Natural killer cell (primary cell): ENCODE measurements at regions not wholly inside any gene's neighbourhood (a gene's known extent, or its start where the extent isn't known, plus 50 kb on each side); places are given as distances from the start of the nearest gene placed in this dataset.
A peak's percentile ranks its signal among the peaks of the same experiment; 100 is the strongest.

Experiments used
- ATAC-seq, 3 donors: fragments of 150-1000 bp in 2 of 3; fragments of 200-7000 bp in 1 of 3; cut with Tn5 transposase; 1 replicate in 1 of 3; 2 replicates in 2 of 3; pipeline ENCODE4 v1.10.0; 2021; ENCODE audit warnings: mild to moderate bottlenecking in 2 of 3, moderate library complexity in 2 of 3
- DNase-seq, 2 donors: peaks; one replicate each; pipeline versions ENCODE4 v3.0.0 to v3.0.0-alpha.2; 2013 to 2021; ENCODE audit warnings: mixed read lengths in 1 of 2
- H3K27ac ChIP-seq: one replicate; pipeline ENCODE4 v1.5.1; 2013; ENCODE audit warnings: mild to moderate bottlenecking, low read length
- H3K27me3 ChIP-seq: one replicate; pipeline ENCODE4 v1.6.1; 2013; ENCODE audit warnings: low read length; ENCODE audit not compliant: control insufficient read depth, insufficient read depth
- H3K36me3 ChIP-seq: one replicate; pipeline ENCODE4 v1.6.1; 2013; ENCODE audit warnings: low read length; ENCODE audit not compliant: control insufficient read depth, insufficient read depth
- H3K4me1 ChIP-seq: one replicate; pipeline ENCODE4 v1.6.1; 2013; ENCODE audit warnings: low read length; ENCODE audit not compliant: control insufficient read depth, insufficient read depth
- H3K4me3 ChIP-seq: one replicate; pipeline ENCODE4 v1.5.1; 2013; ENCODE audit warnings: low read length
- H3K9me3 ChIP-seq: one replicate; pipeline ENCODE4 v1.6.1; 2013; ENCODE audit warnings: low read length; ENCODE audit not compliant: control insufficient read depth, insufficient read depth
- H3K27ac Mint-ChIP-seq, 2 donors: one replicate each; pipeline ENCODE4 v1.8.0; 2022; ENCODE audit warnings: mild to moderate bottlenecking in 2 of 2, mixed read lengths in 2 of 2, moderate library complexity in 1 of 2
- H3K27me3 Mint-ChIP-seq, 2 donors: one replicate each; pipeline ENCODE4 v1.8.0; 2022; ENCODE audit warnings: low read depth in 2 of 2, mixed read lengths in 2 of 2
- H3K36me3 Mint-ChIP-seq: one replicate; pipeline ENCODE4 v1.8.0; 2022; ENCODE audit warnings: mixed read lengths
- H3K4me1 Mint-ChIP-seq, 2 donors: one replicate each; pipeline ENCODE4 v1.8.0; 2022; ENCODE audit warnings: mixed read lengths in 2 of 2
- H3K4me3 Mint-ChIP-seq: one replicate; pipeline ENCODE4 v1.8.0; 2022; ENCODE audit warnings: mild to moderate bottlenecking, moderate library complexity, mixed read lengths
- H3K9me3 Mint-ChIP-seq, 2 donors: one replicate each; pipeline ENCODE4 v1.8.0; 2022; ENCODE audit warnings: mixed read lengths in 2 of 2
- WGBS: methylation state at CpG from one replicate; pipeline ENCODE4 v1.1.7; 2013; ENCODE audit warnings: missing lambda C conversion rate; ENCODE audit not compliant: insufficient coverage; 5-methylcytosine and 5-hydroxymethylcytosine counted together
- intact Hi-C: fragments of 100-400 bp; cut with micrococcal nuclease; formaldehyde crosslinking; loops from one replicate; pipeline ENCODE4 v1.14.2; 2022
- TF ChIP-seq, protein P1 (sequence below): fragments of 200-600 bp; IDR thresholded peaks from one replicate; pipeline ENCODE4 v1.8.0; 2022; ENCODE audit warnings: antibody characterized with exemption

DNA sequence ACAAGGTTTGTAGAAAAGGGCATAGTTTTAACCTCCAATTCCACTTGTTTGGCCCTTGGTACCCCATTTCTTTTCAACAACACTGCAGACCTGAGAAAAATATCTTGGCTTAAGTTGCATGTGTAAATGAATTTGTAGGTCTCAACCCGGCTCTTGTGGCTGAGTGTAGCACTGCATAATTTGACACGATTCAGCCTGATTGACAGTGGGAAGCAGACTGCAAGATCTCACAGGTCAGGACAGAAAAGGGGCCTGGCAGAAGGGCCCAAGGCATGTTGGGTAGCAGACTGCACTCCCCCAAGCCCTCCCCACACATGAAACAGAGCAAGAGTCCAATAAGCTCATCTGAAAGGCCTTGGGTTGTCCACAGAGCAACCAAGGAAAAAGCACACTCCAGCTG lies 169.7 kb upstream of the SMARCA2 start:
- Mint-ChIP-seq H3K9me3 (no peaks in the 10 kb centered on the region), H3K4me3 (no peak overlapping the region), H3K36me3 (no peaks in the 10 kb centered on the region), H3K27ac (no peak overlapping the region), H3K4me1 (no peaks in the 10 kb centered on the region), H3K27me3 (peaks cover 6 to 10% of the 10 kb centered on the region in 2 donors)
- Histone ChIP-seq H3K4me1 (no peaks in the 10 kb centered on the region), H3K27ac (no peak overlapping the region), H3K4me3 (no peak overlapping the region), H3K27me3 (no peaks in the 10 kb centered on the region), H3K9me3 (no peaks in the 10 kb centered on the region), H3K36me3 (no peaks in the 10 kb centered on the region)
- TF ChIP-seq, protein P1, sequence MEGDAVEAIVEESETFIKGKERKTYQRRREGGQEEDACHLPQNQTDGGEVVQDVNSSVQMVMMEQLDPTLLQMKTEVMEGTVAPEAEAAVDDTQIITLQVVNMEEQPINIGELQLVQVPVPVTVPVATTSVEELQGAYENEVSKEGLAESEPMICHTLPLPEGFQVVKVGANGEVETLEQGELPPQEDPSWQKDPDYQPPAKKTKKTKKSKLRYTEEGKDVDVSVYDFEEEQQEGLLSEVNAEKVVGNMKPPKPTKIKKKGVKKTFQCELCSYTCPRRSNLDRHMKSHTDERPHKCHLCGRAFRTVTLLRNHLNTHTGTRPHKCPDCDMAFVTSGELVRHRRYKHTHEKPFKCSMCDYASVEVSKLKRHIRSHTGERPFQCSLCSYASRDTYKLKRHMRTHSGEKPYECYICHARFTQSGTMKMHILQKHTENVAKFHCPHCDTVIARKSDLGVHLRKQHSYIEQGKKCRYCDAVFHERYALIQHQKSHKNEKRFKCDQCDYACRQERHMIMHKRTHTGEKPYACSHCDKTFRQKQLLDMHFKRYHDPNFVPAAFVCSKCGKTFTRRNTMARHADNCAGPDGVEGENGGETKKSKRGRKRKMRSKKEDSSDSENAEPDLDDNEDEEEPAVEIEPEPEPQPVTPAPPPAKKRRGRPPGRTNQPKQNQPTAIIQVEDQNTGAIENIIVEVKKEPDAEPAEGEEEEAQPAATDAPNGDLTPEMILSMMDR = no peak
- no peak for ATAC-seq
- WGBS = 63% methylated on average over 2 of the region's 2 CpGs
- no peak for DNase-seq
- intact Hi-C loops = no loop called here

DNA sequence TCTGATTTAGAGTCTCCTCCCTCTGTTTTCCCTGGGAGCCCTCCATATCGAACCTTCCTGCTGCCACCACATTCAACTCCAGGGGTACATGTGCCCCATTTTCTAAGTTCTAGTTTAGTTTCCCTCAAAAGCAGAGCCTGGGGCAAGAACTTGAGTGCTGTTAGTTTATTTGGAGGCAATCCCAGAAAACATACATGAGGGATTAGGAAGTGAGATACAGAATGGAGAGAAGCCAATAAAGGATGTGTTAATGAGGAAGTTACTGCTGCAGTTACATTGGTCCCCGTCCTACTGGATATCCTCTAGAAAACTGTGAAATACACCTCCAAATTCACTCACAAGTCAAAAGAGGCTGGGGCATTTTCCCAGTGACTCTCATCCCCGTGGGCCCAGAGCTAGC lies 159.4 kb upstream of the SMARCA2 start:
- Mint-ChIP-seq H3K36me3 (no peaks in the 10 kb centered on the region), H3K4me1 (no peaks in the 10 kb centered on the region), H3K27me3 (peaks cover 6 to 8% of the 10 kb centered on the region in 2 donors), H3K27ac (no peak overlapping the region), H3K9me3 (no peaks in the 10 kb centered on the region), H3K4me3 (no peak overlapping the region)
- 71% methylated on average over 3 of the region's 3 CpGs for WGBS
- Histone ChIP-seq H3K9me3 (no peaks in the 10 kb centered on the region), H3K36me3 (no peaks in the 10 kb centered on the region), H3K4me3 (no peak overlapping the region), H3K27ac (no peak overlapping the region), H3K4me1 (no peaks in the 10 kb centered on the region), H3K27me3 (peaks cover 3% of the 10 kb centered on the region)
- ATAC-seq (no peak), DNase-seq (no peak)
- intact Hi-C loops = no loop called here
- TF ChIP-seq, protein P1 = no peak

DNA sequence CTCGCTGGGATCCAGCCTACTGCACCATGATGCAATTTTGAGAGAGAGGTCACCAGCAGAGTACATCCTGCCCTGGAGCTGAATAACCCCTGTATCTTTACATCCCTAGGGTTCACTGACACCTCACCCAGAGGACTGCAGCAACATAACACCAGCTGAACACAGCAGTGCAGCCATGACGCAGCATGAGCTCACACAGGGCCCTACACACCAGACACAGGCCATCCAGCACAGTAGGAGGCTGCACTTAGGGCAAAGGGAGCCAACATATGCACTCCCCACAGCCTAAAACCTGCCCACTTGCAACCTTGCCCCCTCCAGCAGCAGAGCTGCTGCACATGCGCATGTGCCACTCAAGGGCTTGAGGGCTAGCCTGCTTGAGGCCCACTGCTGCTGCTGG lies 157.3 kb upstream of the SMARCA2 start:
- no peak overlapping the region for H3K4me3 ChIP-seq
- no peaks in the 10 kb centered on the region for H3K36me3 Mint-ChIP-seq
- H3K27me3 Mint-ChIP-seq = peaks cover 4 to 14% of the 10 kb centered on the region in 2 donors
- no peaks in the 10 kb centered on the region for H3K36me3 ChIP-seq
- no peak overlapping the region for H3K4me3 Mint-ChIP-seq
- intact Hi-C loops = no loop called here
- peaks cover 3% of the 10 kb centered on the region for H3K27me3 ChIP-seq
- H3K9me3 ChIP-seq = no peaks in the 10 kb centered on the region
- DNase-seq = no peak
- H3K4me1 Mint-ChIP-seq = no peaks in the 10 kb centered on the region
- H3K4me1 ChIP-seq = no peaks in the 10 kb centered on the region
- TF ChIP-seq, protein P1 = no peak
- no peak for ATAC-seq
- no peaks in the 10 kb centered on the region for H3K9me3 Mint-ChIP-seq
- no peak overlapping the region for H3K27ac ChIP-seq
- 86% methylated on average over 3 of the region's 3 CpGs for WGBS
- no peak overlapping the region for H3K27ac Mint-ChIP-seq

DNA sequence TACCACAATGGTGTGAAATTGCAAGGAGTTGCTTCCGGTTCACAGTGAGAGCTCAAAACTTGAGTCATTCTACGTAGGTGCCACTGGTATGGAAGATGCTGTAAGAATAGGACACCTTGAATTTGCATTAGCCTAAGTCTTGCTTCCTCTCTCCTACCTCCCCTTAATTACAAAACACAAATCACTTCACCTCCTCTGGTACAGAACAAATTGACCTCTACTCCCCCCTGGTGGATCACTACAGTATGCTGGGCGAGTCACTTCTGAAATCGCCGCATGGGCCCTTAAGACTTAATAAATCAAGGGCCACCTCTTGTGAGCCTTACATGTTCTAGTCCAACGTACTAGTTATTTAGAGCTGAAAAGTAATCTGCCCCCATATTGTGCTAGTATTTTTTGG lies 145.3 kb upstream of the SMARCA2 start:
- no peak overlapping the region for H3K4me3 Mint-ChIP-seq
- H3K27me3 ChIP-seq = no peaks in the 10 kb centered on the region
- H3K27me3 Mint-ChIP-seq = peaks cover 21 to 23% of the 10 kb centered on the region in 2 donors
- H3K9me3 ChIP-seq = no peaks in the 10 kb centered on the region
- H3K4me1 Mint-ChIP-seq = no peaks in the 10 kb centered on the region
- intact Hi-C loops = no loop called here
- H3K4me1 ChIP-seq = no peaks in the 10 kb centered on the region
- 45% methylated on average over 4 of the region's 6 CpGs for WGBS
- H3K4me3 ChIP-seq = no peak overlapping the region
- ATAC-seq = no peak
- DNase-seq = peak in 1 of 2 donors; percentile 45
- TF ChIP-seq, protein P1 = peak; percentile 15
- no peak overlapping the region for H3K27ac Mint-ChIP-seq
- H3K36me3 ChIP-seq = no peaks in the 10 kb centered on the region
- no peaks in the 10 kb centered on the region for H3K36me3 Mint-ChIP-seq
- no peak overlapping the region for H3K27ac ChIP-seq
- H3K9me3 Mint-ChIP-seq = no peaks in the 10 kb centered on the region
